PC-3 (cell line): ENCODE measurements at regions not wholly inside any gene's neighbourhood (a gene's known extent, or its start where the extent isn't known, plus 50 kb on each side); places are given as distances from the start of the nearest gene placed in this dataset.

ENCODE experiments used
- EZH2 ChIP-seq: fragments of 300-600 bp; sonication (generic); IDR thresholded peaks from one replicate; pipeline ENCODE4 v1.6.1; 2017; ENCODE audit warnings: antibody characterized with exemption, mild to moderate bottlenecking, low read length; ENCODE audit not compliant: unreplicated experiment
- EZH2phosphoT487 ChIP-seq: fragments of 300-600 bp; sonication (generic); IDR thresholded peaks from 2 replicates; pipeline ENCODE4 v1.6.1; 2018; ENCODE audit warnings: mild to moderate bottlenecking, antibody characterized with exemption, low read length, borderline replicate concordance
- TF ChIP-seq, protein P1 (sequence below): fragments of 300-600 bp; sonication (generic); conservative IDR thresholded peaks from 2 replicates; pipeline ENCODE4 v1.5.1; 2017; ENCODE audit warnings: antibody characterized with exemption, low read depth, mild to moderate bottlenecking, low read length

DNA sequence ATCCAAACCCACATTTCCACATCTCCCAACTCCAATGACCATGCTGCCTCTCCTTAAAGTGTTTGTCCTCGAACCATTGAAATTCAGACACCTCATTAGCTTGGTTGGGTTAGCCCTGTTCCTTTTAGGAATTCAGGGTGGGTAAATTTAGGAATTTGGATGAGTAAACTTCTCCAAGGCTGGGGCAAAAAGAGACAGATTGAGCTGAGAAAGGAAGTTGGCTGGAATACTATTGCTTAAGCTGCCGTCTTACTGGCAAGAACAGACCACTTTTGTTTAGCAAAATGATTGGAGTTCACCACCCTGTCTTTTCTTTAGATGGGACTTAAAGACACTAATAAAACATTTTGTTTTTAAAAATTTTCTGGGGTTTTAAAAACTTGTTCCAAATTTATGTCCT lies 143.6 kb upstream of the GDNF start:
- TF ChIP-seq, protein P1, sequence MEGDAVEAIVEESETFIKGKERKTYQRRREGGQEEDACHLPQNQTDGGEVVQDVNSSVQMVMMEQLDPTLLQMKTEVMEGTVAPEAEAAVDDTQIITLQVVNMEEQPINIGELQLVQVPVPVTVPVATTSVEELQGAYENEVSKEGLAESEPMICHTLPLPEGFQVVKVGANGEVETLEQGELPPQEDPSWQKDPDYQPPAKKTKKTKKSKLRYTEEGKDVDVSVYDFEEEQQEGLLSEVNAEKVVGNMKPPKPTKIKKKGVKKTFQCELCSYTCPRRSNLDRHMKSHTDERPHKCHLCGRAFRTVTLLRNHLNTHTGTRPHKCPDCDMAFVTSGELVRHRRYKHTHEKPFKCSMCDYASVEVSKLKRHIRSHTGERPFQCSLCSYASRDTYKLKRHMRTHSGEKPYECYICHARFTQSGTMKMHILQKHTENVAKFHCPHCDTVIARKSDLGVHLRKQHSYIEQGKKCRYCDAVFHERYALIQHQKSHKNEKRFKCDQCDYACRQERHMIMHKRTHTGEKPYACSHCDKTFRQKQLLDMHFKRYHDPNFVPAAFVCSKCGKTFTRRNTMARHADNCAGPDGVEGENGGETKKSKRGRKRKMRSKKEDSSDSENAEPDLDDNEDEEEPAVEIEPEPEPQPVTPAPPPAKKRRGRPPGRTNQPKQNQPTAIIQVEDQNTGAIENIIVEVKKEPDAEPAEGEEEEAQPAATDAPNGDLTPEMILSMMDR: no peak
- TF ChIP-seq EZH2phosphoT487 (no peak), EZH2 (no peak)
